Skeletal muscle satellite cell (primary cell): ENCODE measurements at regions not wholly inside any gene's neighbourhood (a gene's known extent, or its start where the extent isn't known, plus 50 kb on each side); places are given as distances from the start of the nearest gene placed in this dataset.
"Not testable (repeated sequence)": the region's sequence is repeated elsewhere in the genome, so short reads cannot be mapped to it uniquely, and the experiment has no call there.

ENCODE experiments used
- H3K27me3 ChIP-seq: 2 replicates; pipeline ENCODE4 v1.7.0; 2013; ENCODE audit warnings: low read length; ENCODE audit not compliant: control insufficient read depth, insufficient read depth
- H3K36me3 ChIP-seq: 2 replicates; pipeline ENCODE4 v1.7.0; 2013; ENCODE audit warnings: mild to moderate bottlenecking, control low read depth, low read length; ENCODE audit not compliant: insufficient read depth
- H3K4me1 ChIP-seq: 2 replicates; pipeline ENCODE4 v1.7.0; 2013; ENCODE audit warnings: low read length; ENCODE audit not compliant: control insufficient read depth, insufficient read depth
- H3K4me2 ChIP-seq: 2 replicates; pipeline ENCODE4 v1.7.0; 2013; ENCODE audit warnings: mild to moderate bottlenecking, low read length
- H3K4me3 ChIP-seq: 2 replicates; pipeline ENCODE4 v1.7.0; 2013; ENCODE audit warnings: low read length
- H3K9ac ChIP-seq: 2 replicates; pipeline ENCODE4 v1.7.0; 2013; ENCODE audit warnings: mild to moderate bottlenecking, low read depth, low read length, moderate library complexity
- H3K9me3 ChIP-seq: replicated peaks from 2 replicates; pipeline ENCODE4 v1.7.0; 2013; ENCODE audit warnings: mild to moderate bottlenecking, control low read depth, low read length

- Histone ChIP-seq H3K9ac (no peak overlapping the region), H3K4me1 (no peaks in the 10 kb centered on the region), H3K9me3 (no peaks in the 10 kb centered on the region), H3K36me3 (no peaks in the 10 kb centered on the region), H3K4me3 (no peak overlapping the region), H3K27me3 (no peaks in the 10 kb centered on the region), H3K4me2 (no peak overlapping the region)
Measured at GRCh38 chr10:35803046-35803445, 160.9 kb upstream of the FZD8 start.

GRCh38 chr10:35797187-35797586, 155.1 kb upstream of the FZD8 start:
- no peak overlapping the region for H3K9ac ChIP-seq
- H3K4me2 ChIP-seq, result no peak overlapping the region
- no peak overlapping the region for H3K4me3 ChIP-seq
- no peaks in the 10 kb centered on the region for H3K36me3 ChIP-seq
- H3K27me3 ChIP-seq, result no peaks in the 10 kb centered on the region
- H3K9me3 ChIP-seq, result no peaks in the 10 kb centered on the region
- H3K4me1 ChIP-seq, result peaks cover 3% of the 10 kb centered on the region

GRCh38 chr10:35795131-35795824, 153.2 kb upstream of the FZD8 start:
- no peak overlapping the region for H3K4me3 ChIP-seq
- no peak overlapping the region for H3K4me2 ChIP-seq
- H3K9ac ChIP-seq, result no peak overlapping the region
- H3K27me3 ChIP-seq, result no peaks in the 10 kb centered on the region
- H3K9me3 ChIP-seq, result no peaks in the 10 kb centered on the region
- H3K36me3 ChIP-seq, result no peaks in the 10 kb centered on the region
- H3K4me1 ChIP-seq, result peaks cover 3% of the 10 kb centered on the region

GRCh38 chr10:35794703-35795102, 152.6 kb upstream of the FZD8 start:
- Histone ChIP-seq H3K4me3 (no peak overlapping the region), H3K27me3 (no peaks in the 10 kb centered on the region), H3K9ac (no peak overlapping the region), H3K4me1 (peaks cover 3% of the 10 kb centered on the region), H3K36me3 (no peaks in the 10 kb centered on the region), H3K4me2 (no peak overlapping the region), H3K9me3 (no peaks in the 10 kb centered on the region)

GRCh38 chr10:35792291-35792690, 150.2 kb upstream of the FZD8 start:
- Histone ChIP-seq H3K4me1 (peaks cover 3% of the 10 kb centered on the region), H3K4me2 (no peak overlapping the region), H3K36me3 (no peaks in the 10 kb centered on the region), H3K27me3 (no peaks in the 10 kb centered on the region), H3K9ac (no peak overlapping the region), H3K4me3 (no peak overlapping the region), H3K9me3 (no peaks in the 10 kb centered on the region)

- no peak overlapping the region for H3K9ac ChIP-seq
- no peaks in the 10 kb centered on the region for H3K27me3 ChIP-seq
- no peaks in the 10 kb centered on the region for H3K36me3 ChIP-seq
- no peaks in the 10 kb centered on the region for H3K9me3 ChIP-seq
- no peaks in the 10 kb centered on the region for H3K4me1 ChIP-seq
- no peak overlapping the region for H3K4me2 ChIP-seq
- no peak overlapping the region for H3K4me3 ChIP-seq
Measured at GRCh38 chr10:35789996-35790395, 147.9 kb upstream of the FZD8 start.

- Histone ChIP-seq H3K4me1 (no peaks in the 10 kb centered on the region), H3K9me3 (no peaks in the 10 kb centered on the region), H3K4me2 (no peak overlapping the region), H3K36me3 (no peaks in the 10 kb centered on the region), H3K9ac (no peak overlapping the region), H3K4me3 (no peak overlapping the region), H3K27me3 (no peaks in the 10 kb centered on the region)
Measured at GRCh38 chr10:35784751-35785150, 142.7 kb upstream of the FZD8 start.

GRCh38 chr10:35783305-35783838, 141.3 kb upstream of the FZD8 start:
- Histone ChIP-seq H3K4me1 (no peaks in the 10 kb centered on the region), H3K9ac (no peak overlapping the region), H3K9me3 (no peaks in the 10 kb centered on the region), H3K4me2 (no peak overlapping the region), H3K36me3 (no peaks in the 10 kb centered on the region), H3K4me3 (no peak overlapping the region), H3K27me3 (no peaks in the 10 kb centered on the region)

- Histone ChIP-seq H3K36me3 (no peaks in the 10 kb centered on the region), H3K4me3 (no peak overlapping the region), H3K9me3 (no peaks in the 10 kb centered on the region), H3K9ac (no peak overlapping the region), H3K4me2 (no peak overlapping the region), H3K27me3 (peaks cover 2% of the 10 kb centered on the region), H3K4me1 (no peaks in the 10 kb centered on the region)
Measured at GRCh38 chr10:35781643-35782035, 139.5 kb upstream of the FZD8 start.

- no peak overlapping the region for H3K9ac ChIP-seq
- H3K4me3 ChIP-seq, result no peak overlapping the region
- no peaks in the 10 kb centered on the region for H3K9me3 ChIP-seq
- no peaks in the 10 kb centered on the region for H3K4me1 ChIP-seq
- no peak overlapping the region for H3K4me2 ChIP-seq
- H3K36me3 ChIP-seq, result no peaks in the 10 kb centered on the region
- H3K27me3 ChIP-seq, result peaks cover 2% of the 10 kb centered on the region
Measured at GRCh38 chr10:35780970-35781642, 139.0 kb upstream of the FZD8 start.

GRCh38 chr10:35778306-35778705, 136.2 kb upstream of the FZD8 start:
- no peaks in the 10 kb centered on the region for H3K36me3 ChIP-seq
- no peaks in the 10 kb centered on the region for H3K9me3 ChIP-seq
- H3K4me1 ChIP-seq, result no peaks in the 10 kb centered on the region
- H3K4me2 ChIP-seq, result no peak overlapping the region
- no peak overlapping the region for H3K4me3 ChIP-seq
- peaks cover 2% of the 10 kb centered on the region for H3K27me3 ChIP-seq
- no peak overlapping the region for H3K9ac ChIP-seq

GRCh38 chr10:35776557-35776956, 134.5 kb upstream of the FZD8 start:
- H3K27me3 ChIP-seq, H3K9ac ChIP-seq, H3K4me3 ChIP-seq, H3K9me3 ChIP-seq, H3K4me1 ChIP-seq, H3K36me3 ChIP-seq, H3K4me2 ChIP-seq: not testable (repeated sequence)
